H9 (cell line): ENCODE measurements at regions not wholly inside any gene's neighbourhood (a gene's known extent, or its start where the extent isn't known, plus 50 kb on each side); places are given as distances from the start of the nearest gene placed in this dataset.

Experiments used
- DNase-seq: peaks from one replicate; pipeline ENCODE4 v3.0.0-alpha.2; 2017
- H2AFZ ChIP-seq: one replicate; pipeline ENCODE4 v1.6.1; 2013; ENCODE audit warnings: mild to moderate bottlenecking, low read length, control low read depth, moderate library complexity
- H2AK5ac ChIP-seq: 2 replicates; pipeline ENCODE4 v1.6.1; 2013; ENCODE audit warnings: low read length, control low read depth, mixed read lengths; ENCODE audit not compliant: insufficient read length
- H2BK120ac ChIP-seq: one replicate; pipeline ENCODE4 v1.6.1; 2013; ENCODE audit warnings: low read depth, mild to moderate bottlenecking, low read length, control low read depth, inconsistent platforms; ENCODE audit not compliant: poor library complexity, severe bottlenecking
- H2BK12ac ChIP-seq: 2 replicates; pipeline ENCODE4 v1.6.1; 2013; ENCODE audit warnings: low read length, control low read depth, mixed read lengths, low read depth; ENCODE audit not compliant: insufficient read length
- H2BK15ac ChIP-seq: 2 replicates; pipeline ENCODE4 v1.6.1; 2013; ENCODE audit warnings: low read depth, low read length, control low read depth
- H2BK20ac ChIP-seq: one replicate; pipeline ENCODE4 v1.6.1; 2013; ENCODE audit warnings: low read depth, mild to moderate bottlenecking, low read length, control low read depth, inconsistent platforms; ENCODE audit not compliant: poor library complexity, severe bottlenecking
- H2BK5ac ChIP-seq: 2 replicates; pipeline ENCODE4 v1.6.1; 2013; ENCODE audit warnings: low read length, control low read depth, mixed read lengths; ENCODE audit not compliant: insufficient read length
- H3K14ac ChIP-seq: 2 replicates; pipeline ENCODE4 v1.6.1; 2013; ENCODE audit warnings: low read length, control low read depth; ENCODE audit not compliant: insufficient read depth
- H3K18ac ChIP-seq: 2 replicates; pipeline ENCODE4 v1.6.1; 2013; ENCODE audit warnings: low read depth, mild to moderate bottlenecking, mixed read lengths, low read length, control low read depth; ENCODE audit not compliant: insufficient read length
- H3K23ac ChIP-seq: 2 replicates; pipeline ENCODE4 v1.6.1; 2013; ENCODE audit warnings: low read length, control low read depth, mixed read lengths, low read depth; ENCODE audit not compliant: insufficient read length
- H3K23me2 ChIP-seq: 2 replicates; pipeline ENCODE4 v1.6.1; 2013; ENCODE audit warnings: low read depth, mild to moderate bottlenecking, mixed read lengths, low read length, control low read depth; ENCODE audit not compliant: insufficient read length, poor library complexity, severe bottlenecking
- H3K27ac ChIP-seq: 2 replicates; pipeline ENCODE4 v1.5.1; 2013; ENCODE audit warnings: low read length, control low read depth, mixed read lengths, low read depth; ENCODE audit not compliant: insufficient read length
- H3K27me3 ChIP-seq: 2 replicates; pipeline ENCODE4 v1.6.1; 2013; ENCODE audit warnings: low read length, control low read depth, inconsistent platforms; ENCODE audit not compliant: insufficient read depth
- H3K4ac ChIP-seq: 2 replicates; pipeline ENCODE4 v1.6.1; 2013; ENCODE audit warnings: low read depth, mild to moderate bottlenecking, control low read depth, inconsistent platforms, low read length, moderate library complexity
- H3K4me1 ChIP-seq: 2 replicates; pipeline ENCODE4 v1.6.1; 2013; ENCODE audit warnings: low read length, control low read depth, inconsistent platforms; ENCODE audit not compliant: insufficient read depth
- H3K4me2 ChIP-seq: 2 replicates; pipeline ENCODE4 v1.6.1; 2013; ENCODE audit warnings: low read length, control low read depth, mixed read lengths; ENCODE audit not compliant: insufficient read length, insufficient read depth
- H3K56ac ChIP-seq: 2 replicates; pipeline ENCODE4 v1.6.1; 2013; ENCODE audit warnings: low read depth, mild to moderate bottlenecking, mixed read lengths, low read length, control low read depth; ENCODE audit not compliant: insufficient read length
- H3K79me1 ChIP-seq: 2 replicates; pipeline ENCODE4 v1.6.1; 2013; ENCODE audit warnings: low read depth, mild to moderate bottlenecking, moderate library complexity, low read length, control low read depth, inconsistent platforms; ENCODE audit not compliant: insufficient read depth, poor library complexity, severe bottlenecking
- H3K79me2 ChIP-seq: 2 replicates; pipeline ENCODE4 v1.6.1; 2013; ENCODE audit warnings: low read length, control low read depth, inconsistent platforms; ENCODE audit not compliant: insufficient read depth
- H3K9ac ChIP-seq: 2 replicates; pipeline ENCODE4 v1.6.1; 2013; ENCODE audit warnings: low read length, control low read depth, mixed read lengths; ENCODE audit not compliant: insufficient read length; ENCODE audit errors: extremely low read depth
- H3K9me3 ChIP-seq: one replicate; pipeline ENCODE4 v1.6.1; 2013; ENCODE audit warnings: low read depth, low read length, inconsistent platforms; ENCODE audit not compliant: control insufficient read depth
- H3T11ph ChIP-seq: one replicate; pipeline ENCODE4 v1.6.1; 2013; ENCODE audit warnings: mild to moderate bottlenecking, low read length, control low read depth, inconsistent platforms
- H4K20me1 ChIP-seq: one replicate; pipeline ENCODE4 v1.6.1; 2013; ENCODE audit not compliant: control insufficient read depth, insufficient read length, insufficient read depth
- H4K5ac ChIP-seq: 2 replicates; pipeline ENCODE4 v1.6.1; 2013; ENCODE audit warnings: low read depth, mild to moderate bottlenecking, mixed read lengths, low read length, control low read depth; ENCODE audit not compliant: insufficient read length
- H4K8ac ChIP-seq: replicated peaks from 2 replicates; pipeline ENCODE4 v1.6.1; 2013; ENCODE audit warnings: low read length, control low read depth, mixed read lengths, low read depth; ENCODE audit not compliant: insufficient read length
- H4K91ac ChIP-seq: 2 replicates; pipeline ENCODE4 v1.6.1; 2013; ENCODE audit warnings: low read depth, mild to moderate bottlenecking, moderate library complexity, mixed read lengths, low read length, control low read depth; ENCODE audit not compliant: insufficient read length
- H3K27ac Mint-ChIP-seq, 3 experiments: 2 replicates in 2 of 3; 3 replicates in 1 of 3; pipeline ENCODE4 v1.8.0; 2020 to 2021; ENCODE audit warnings: mixed read lengths in 3 of 3, mild to moderate bottlenecking in 1 of 3, moderate library complexity in 1 of 3
- H3K27me3 Mint-ChIP-seq: 2 replicates; pipeline ENCODE4 v1.8.0; 2021; ENCODE audit warnings: low read depth, mild to moderate bottlenecking, moderate library complexity, mixed read lengths
- H3K36me3 Mint-ChIP-seq, 3 experiments: 2 replicates in 2 of 3; 3 replicates in 1 of 3; pipeline ENCODE4 v1.8.0; 2020 to 2021; ENCODE audit warnings: low read depth in 3 of 3, mixed read lengths in 3 of 3; ENCODE audit not compliant: insufficient read depth in 1 of 3
- H3K4me1 Mint-ChIP-seq, 2 experiments: 2 replicates each; pipeline ENCODE4 v1.8.0; 2020; ENCODE audit warnings: mixed read lengths in 2 of 2
- H3K4me3 Mint-ChIP-seq, 2 experiments: 2 replicates in 1 of 2; 3 replicates in 1 of 2; pipeline ENCODE4 v1.8.0; 2020 to 2021; ENCODE audit warnings: mild to moderate bottlenecking in 2 of 2, mixed read lengths in 2 of 2, moderate library complexity in 1 of 2
- H3K9me3 Mint-ChIP-seq, 2 experiments: 2 replicates in 1 of 2; 3 replicates in 1 of 2; pipeline ENCODE4 v1.8.0; 2020; ENCODE audit warnings: mild to moderate bottlenecking in 2 of 2, mixed read lengths in 2 of 2, moderate library complexity in 1 of 2
- CTCF ChIP-seq: fragments of 200-600 bp; sonication (generic); conservative IDR thresholded peaks from 3 replicates; pipeline ENCODE4 v1.8.0; 2021; ENCODE audit warnings: antibody characterized with exemption, mild to moderate bottlenecking
- WGBS: extraction: QIAGEN DNeasy Blood & Tissue Kit; methylation state at CpG from one replicate; pipeline ENCODE4 v1.1.7; 2013; ENCODE audit warnings: missing lambda C conversion rate, low lambda C conversion rate, mixed read lengths; ENCODE audit not compliant: insufficient read length; ENCODE audit errors: extremely low coverage; 5-methylcytosine and 5-hydroxymethylcytosine counted together

- Histone ChIP-seq H3K9ac (no peak overlapping the region), H4K20me1 (peaks cover 2% of the 10 kb centered on the region), H4K91ac (no peak overlapping the region), H3K27me3 (no peaks in the 10 kb centered on the region), H3K23ac (no peak overlapping the region), H3K4ac (no peak overlapping the region), H3K23me2 (no peaks in the 10 kb centered on the region), H2BK20ac (no peak overlapping the region), H4K5ac (no peak overlapping the region), H3T11ph (no peak overlapping the region), H2AFZ (no peak overlapping the region), H3K9me3 (no peaks in the 10 kb centered on the region), H3K79me2 (no peaks in the 10 kb centered on the region), H4K8ac (no peak overlapping the region), H3K79me1 (no peaks in the 10 kb centered on the region), H2BK15ac (no peak overlapping the region), H3K14ac (no peak overlapping the region), H2BK5ac (no peak overlapping the region), H3K27ac (no peak overlapping the region), H2BK12ac (no peak overlapping the region), H3K4me2 (no peak overlapping the region), H3K4me1 (no peaks in the 10 kb centered on the region; the same call in 1 of the 2 replicates), H2AK5ac (no peak overlapping the region), H2BK120ac (no peak overlapping the region), H3K18ac (no peak overlapping the region), H3K56ac (no peak overlapping the region)
- Mint-ChIP-seq H3K4me3 (no peak overlapping the region), H3K9me3 (peaks cover 5 to 6% of the 10 kb centered on the region in 2 experiments; a peak in 4 of 5 replicates), H3K27me3 (no peaks in the 10 kb centered on the region; the same call in 1 of the 2 replicates), H3K27ac (no peak overlapping the region), H3K4me1 (peaks cover 4 to 7% of the 10 kb centered on the region in 2 experiments; a peak in 3 of 4 replicates), H3K36me3 (peaks cover 2 to 4% (median 3%) of the 10 kb centered on the region in 3 experiments; a peak in 3 of 7 replicates)
- no peak for DNase-seq
- no CpG with 5 or more reads among the region's 3 CpGs for WGBS
- TF ChIP-seq CTCF: no peak
These were observed 219.3 kb upstream of the SLCO3A1 start for GRCh38 chr15:91634179-91634578.
